GM13977 (cell line): ENCODE measurements at regions not wholly inside any gene's neighbourhood (a gene's known extent, or its start where the extent isn't known, plus 50 kb on each side); places are given as distances from the start of the nearest gene placed in this dataset.
A peak's percentile ranks its signal among the peaks of the same experiment; 100 is the strongest.

Experiments
- DNase-seq: peaks from one replicate; pipeline ENCODE4 v3.0.0; 2012; ENCODE audit warnings: low spot score
- in situ Hi-C: fragments of 300-500 bp; cut with MboI; formaldehyde crosslinking; loops from one replicate; pipeline ENCODE4 v1.12.0; 2022; ENCODE audit warnings: low sequenced_read_pairs, low pct_unique_long_range_greater_than_20kb, mixed read lengths, inconsistent platforms; ENCODE audit not compliant: unreplicated experiment
- TF ChIP-seq, protein P1 (sequence below): IDR thresholded peaks from 2 replicates; pipeline ENCODE4 v1.5.1; 2012; ENCODE audit warnings: mild to moderate bottlenecking, control low read depth; ENCODE audit not compliant: insufficient read depth; ENCODE audit errors: extremely low read depth, missing control alignments

DNA sequence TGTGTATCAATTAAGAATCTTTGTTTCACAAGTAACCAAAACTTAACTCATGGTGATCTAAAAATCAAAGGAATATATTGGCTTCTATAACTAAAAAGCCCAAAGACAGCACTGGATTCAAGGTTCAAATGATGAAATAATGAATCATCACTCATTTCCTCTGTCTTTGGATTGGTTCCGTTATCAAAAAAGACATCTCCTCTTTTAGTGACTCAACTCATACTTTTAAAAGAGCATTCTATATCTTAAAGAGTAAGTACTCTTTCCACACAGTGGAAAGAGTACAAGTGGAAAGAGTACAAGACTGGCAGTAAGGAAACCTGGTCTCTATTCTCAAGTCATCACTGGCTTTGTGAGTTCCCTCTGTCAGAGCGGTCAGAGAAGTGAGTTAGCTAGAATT lies 141.4 kb upstream of the NMUR2 start:
- no peak for DNase-seq
- in situ Hi-C loops = no loop called here
- TF ChIP-seq, protein P1, sequence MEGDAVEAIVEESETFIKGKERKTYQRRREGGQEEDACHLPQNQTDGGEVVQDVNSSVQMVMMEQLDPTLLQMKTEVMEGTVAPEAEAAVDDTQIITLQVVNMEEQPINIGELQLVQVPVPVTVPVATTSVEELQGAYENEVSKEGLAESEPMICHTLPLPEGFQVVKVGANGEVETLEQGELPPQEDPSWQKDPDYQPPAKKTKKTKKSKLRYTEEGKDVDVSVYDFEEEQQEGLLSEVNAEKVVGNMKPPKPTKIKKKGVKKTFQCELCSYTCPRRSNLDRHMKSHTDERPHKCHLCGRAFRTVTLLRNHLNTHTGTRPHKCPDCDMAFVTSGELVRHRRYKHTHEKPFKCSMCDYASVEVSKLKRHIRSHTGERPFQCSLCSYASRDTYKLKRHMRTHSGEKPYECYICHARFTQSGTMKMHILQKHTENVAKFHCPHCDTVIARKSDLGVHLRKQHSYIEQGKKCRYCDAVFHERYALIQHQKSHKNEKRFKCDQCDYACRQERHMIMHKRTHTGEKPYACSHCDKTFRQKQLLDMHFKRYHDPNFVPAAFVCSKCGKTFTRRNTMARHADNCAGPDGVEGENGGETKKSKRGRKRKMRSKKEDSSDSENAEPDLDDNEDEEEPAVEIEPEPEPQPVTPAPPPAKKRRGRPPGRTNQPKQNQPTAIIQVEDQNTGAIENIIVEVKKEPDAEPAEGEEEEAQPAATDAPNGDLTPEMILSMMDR = no peak

DNA sequence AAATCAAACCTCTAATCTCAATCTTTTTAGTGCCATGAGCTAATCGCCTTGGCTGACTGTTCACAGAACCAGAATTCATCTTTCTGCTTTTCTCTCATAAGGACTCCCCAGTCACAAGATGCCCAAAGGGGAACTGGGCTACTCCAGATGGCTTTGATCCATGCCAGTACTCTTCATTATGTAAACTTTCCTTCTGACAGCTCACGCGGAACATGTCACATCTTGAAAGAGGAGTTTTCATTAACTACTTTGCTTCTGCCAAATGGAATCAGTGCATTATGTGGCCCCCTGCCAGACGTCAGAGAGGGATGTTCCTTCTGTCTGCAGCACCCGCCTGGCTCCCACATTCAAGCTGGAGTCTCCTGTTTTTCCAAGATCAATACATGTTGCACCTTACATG lies 142.1 kb upstream of the NMUR2 start:
- TF ChIP-seq, protein P1 = no peak
- DNase-seq = no peak
- in situ Hi-C loops = no loop called here

DNA sequence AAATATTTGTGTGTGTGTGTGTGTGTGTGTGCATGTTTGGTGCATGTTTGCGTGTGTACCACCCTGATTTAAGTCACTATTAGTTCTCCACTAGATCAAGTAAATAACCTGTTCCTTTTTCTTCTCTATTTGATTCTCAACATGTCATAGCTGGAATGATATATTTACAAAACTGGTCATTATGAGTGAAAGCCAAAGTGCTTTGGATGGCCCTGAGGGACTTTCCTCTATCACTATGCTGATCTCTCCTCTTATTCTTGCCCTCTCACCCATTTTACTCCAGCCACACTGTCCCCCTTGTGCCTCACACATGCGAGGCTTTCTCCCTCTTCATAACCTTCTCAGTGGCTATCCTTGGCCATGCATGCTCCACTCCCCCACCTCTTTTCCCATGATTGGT lies 144.6 kb upstream of the NMUR2 start:
- in situ Hi-C loops = loop anchor here (25.0 kb wide), 1 partner anchor 588 kb away; no protein-coding TSS in a partner anchor
- DNase-seq = peak; percentile 26
- TF ChIP-seq, protein P1 = no peak

DNA sequence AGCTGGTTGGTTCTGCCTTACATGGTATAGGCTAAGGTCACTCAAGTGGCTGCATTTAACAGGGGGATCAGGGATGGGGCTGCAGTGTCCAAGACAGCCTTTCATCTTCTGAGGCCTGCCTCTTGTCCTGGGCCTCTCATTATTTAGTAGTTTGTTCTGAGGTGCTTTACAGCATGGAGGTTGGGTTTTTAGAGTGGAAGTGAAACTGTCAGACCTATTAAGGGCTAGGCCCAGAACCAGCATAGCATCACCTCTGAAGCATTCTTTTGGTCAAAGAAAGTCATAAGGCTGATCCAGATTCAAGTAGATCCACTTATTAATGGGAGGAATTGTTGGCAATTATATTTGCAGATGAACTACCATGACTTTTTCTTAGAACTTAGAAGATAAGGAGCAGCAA lies 146.0 kb upstream of the NMUR2 start:
- in situ Hi-C loops = loop anchor here (25.0 kb wide), 1 partner anchor 586 kb away; no protein-coding TSS in a partner anchor
- TF ChIP-seq, protein P1 = no peak
- DNase-seq = no peak

DNA sequence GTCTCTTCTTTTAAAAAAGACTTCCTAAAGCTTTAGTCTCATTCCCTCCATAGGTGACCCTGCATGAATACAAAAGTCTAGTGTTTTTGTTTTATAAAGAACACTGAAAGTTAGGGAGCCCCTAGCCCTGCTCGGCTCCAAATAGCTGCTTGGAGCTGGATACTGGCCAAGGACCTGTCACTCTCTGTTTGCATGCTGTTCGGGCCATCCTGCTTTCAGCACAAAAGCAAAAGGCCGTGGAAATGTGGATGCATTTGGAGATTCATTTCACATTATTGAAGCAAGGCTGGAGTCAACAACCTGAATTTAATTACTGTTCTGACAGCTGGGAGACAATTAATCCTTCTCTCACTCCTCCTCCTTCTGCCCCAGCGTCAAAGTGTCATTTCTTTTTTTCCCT lies 151.7 kb upstream of the NMUR2 start:
- TF ChIP-seq, protein P1 = no peak
- in situ Hi-C loops = loop anchor here (25.0 kb wide), 1 partner anchor 581 kb away; no protein-coding TSS in a partner anchor

DNA sequence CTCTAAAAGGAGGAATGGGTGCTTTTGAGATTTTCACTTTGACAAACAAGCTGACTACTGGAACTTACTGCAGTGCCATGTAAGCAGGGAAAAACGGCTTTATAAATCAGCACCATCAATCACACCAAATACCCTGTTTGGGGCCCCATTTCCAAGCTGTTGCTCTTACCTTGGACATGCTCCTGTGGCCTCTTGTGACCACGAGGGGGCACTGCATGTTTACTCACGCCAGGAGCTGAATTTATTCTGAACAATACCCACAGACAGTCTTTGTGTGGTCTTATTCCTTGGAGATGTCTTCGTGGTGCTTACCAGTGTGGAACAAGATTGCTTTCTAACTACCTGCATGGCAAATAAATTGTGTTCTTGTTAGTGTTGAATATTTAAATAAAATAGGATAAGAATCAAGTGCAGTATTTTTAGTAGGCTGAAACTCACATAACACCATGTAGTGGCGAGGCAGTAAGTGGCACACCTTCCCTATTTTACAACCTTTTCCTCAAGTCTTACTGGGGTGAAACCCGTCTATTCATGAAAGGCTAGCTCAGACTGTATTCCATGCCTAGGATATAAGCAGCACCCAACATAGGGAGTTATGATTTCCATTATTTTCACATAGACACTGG lies 155.5 kb upstream of the NMUR2 start:
- DNase-seq = peak; percentile 38
- TF ChIP-seq, protein P1 = peak; percentile 82
- in situ Hi-C loops = loop anchor here (10.0 to 25.0 kb wide), 2 partner anchors 577 to 1404 kb away; no protein-coding TSS in a partner anchor

More for the DNA sequence above, 151.7 kb upstream of the NMUR2 start:
- no peak for DNase-seq
